Uterus (tissue), 2 donors: ENCODE measurements at regions not wholly inside any gene's neighbourhood (a gene's known extent, or its start where the extent isn't known, plus 50 kb on each side); places are given as distances from the start of the nearest gene placed in this dataset.

Experiments used
- POLR2A ChIP-seq, 2 donors: fragments of 450-650 bp; IDR thresholded peaks; one replicate each; pipeline ENCODE4 v1.6.1; 2016; ENCODE audit warnings: antibody characterized with exemption in 2 of 2, mild to moderate bottlenecking in 1 of 2, moderate library complexity in 1 of 2
- TF ChIP-seq, protein P1 (sequence below), 4 experiments: fragments of 200-600 bp in 2 of 4; fragments of 450-650 bp in 2 of 4; sonication (generic) in 2 of 4; IDR thresholded peaks; one replicate each; pipeline ENCODE4 v1.5.1; 2016 to 2019; ENCODE audit warnings: antibody characterized with exemption in 4 of 4, mild to moderate bottlenecking in 2 of 4, moderate library complexity in 1 of 4

GRCh38 chr9:31699836-31700235, 684.6 kb upstream of the ACO1 start:
- TF ChIP-seq, protein P1, sequence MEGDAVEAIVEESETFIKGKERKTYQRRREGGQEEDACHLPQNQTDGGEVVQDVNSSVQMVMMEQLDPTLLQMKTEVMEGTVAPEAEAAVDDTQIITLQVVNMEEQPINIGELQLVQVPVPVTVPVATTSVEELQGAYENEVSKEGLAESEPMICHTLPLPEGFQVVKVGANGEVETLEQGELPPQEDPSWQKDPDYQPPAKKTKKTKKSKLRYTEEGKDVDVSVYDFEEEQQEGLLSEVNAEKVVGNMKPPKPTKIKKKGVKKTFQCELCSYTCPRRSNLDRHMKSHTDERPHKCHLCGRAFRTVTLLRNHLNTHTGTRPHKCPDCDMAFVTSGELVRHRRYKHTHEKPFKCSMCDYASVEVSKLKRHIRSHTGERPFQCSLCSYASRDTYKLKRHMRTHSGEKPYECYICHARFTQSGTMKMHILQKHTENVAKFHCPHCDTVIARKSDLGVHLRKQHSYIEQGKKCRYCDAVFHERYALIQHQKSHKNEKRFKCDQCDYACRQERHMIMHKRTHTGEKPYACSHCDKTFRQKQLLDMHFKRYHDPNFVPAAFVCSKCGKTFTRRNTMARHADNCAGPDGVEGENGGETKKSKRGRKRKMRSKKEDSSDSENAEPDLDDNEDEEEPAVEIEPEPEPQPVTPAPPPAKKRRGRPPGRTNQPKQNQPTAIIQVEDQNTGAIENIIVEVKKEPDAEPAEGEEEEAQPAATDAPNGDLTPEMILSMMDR (IDR thresholded peaks at IDR 0.05): no peak
- TF ChIP-seq POLR2A (IDR thresholded peaks at IDR 0.05): no peak
